Breast epithelium (tissue), 4 donors: ENCODE measurements at regions not wholly inside any gene's neighbourhood (a gene's known extent, or its start where the extent isn't known, plus 50 kb on each side); places are given as distances from the start of the nearest gene placed in this dataset.

ENCODE experiments used
- DNase-seq, 2 donors: peaks; one replicate each; pipeline ENCODE4 v3.0.0-alpha.2; 2019; ENCODE audit warnings: low spot score in 2 of 2
- H3K27ac ChIP-seq, 2 donors: fragments of 200-600 bp; sonication (generic) in 1 of 2; one replicate each; pipeline ENCODE4 v1.5.1; 2016 to 2019; ENCODE audit warnings: mild to moderate bottlenecking in 1 of 2
- H3K27me3 ChIP-seq, 2 donors: fragments of 200-600 bp; sonication (generic) in 1 of 2; one replicate each; pipeline versions ENCODE4 v1.5.1 to v1.6.0; 2017 to 2019; ENCODE audit warnings: control low read depth in 1 of 2, mild to moderate bottlenecking in 1 of 2
- H3K36me3 ChIP-seq: fragments of 200-600 bp; one replicate; pipeline ENCODE4 v1.5.1; 2019
- H3K4me1 ChIP-seq, 2 donors: fragments of 200-600 bp; sonication (generic); one replicate each; pipeline ENCODE4 v1.5.1; 2016 to 2019; ENCODE audit warnings: control low read depth in 1 of 2
- H3K4me3 ChIP-seq, 3 donors: fragments of 200-600 bp; sonication (generic); 1 replicate in 2 of 3; 2 replicates in 1 of 3; pipeline ENCODE4 v1.5.1; 2016 to 2019; ENCODE audit warnings: mild to moderate bottlenecking in 3 of 3, moderate library complexity in 2 of 3
- H3K9me3 ChIP-seq, 2 donors: fragments of 200-600 bp; sonication (generic) in 1 of 2; one replicate each; pipeline ENCODE4 v1.5.1; 2016 to 2019; ENCODE audit warnings: control low read depth in 1 of 2
- CTCF ChIP-seq, 3 donors: fragments of 450-650 bp; IDR thresholded peaks; one replicate each; pipeline ENCODE4 v1.5.1; 2016 to 2017; ENCODE audit warnings: antibody characterized with exemption in 3 of 3, mild to moderate bottlenecking in 3 of 3, moderate library complexity in 3 of 3
- POLR2A ChIP-seq: fragments of 450-650 bp; IDR thresholded peaks from one replicate; pipeline ENCODE4 v1.6.1; 2016; ENCODE audit warnings: antibody characterized with exemption, mild to moderate bottlenecking, moderate library complexity
- POLR2AphosphoS5 ChIP-seq, 3 donors: sonication (generic); formaldehyde crosslinking; IDR thresholded peaks; one replicate each; pipeline ENCODE4 v1.6.1; 2017; ENCODE audit warnings: antibody characterized with exemption in 3 of 3
- intact Hi-C: fragments of 100-400 bp; cut with DNase I; formaldehyde crosslinking; loops from one replicate; pipeline ENCODE4 v1.15.1; 2023; ENCODE audit warnings: low total_unique reads

GRCh38 chr5:26727916-26728315 is 310.5 kb downstream of the CDH9 start:
- TF ChIP-seq POLR2A (no peak), CTCF (IDR thresholded peaks at IDR 0.05) (no peak), POLR2AphosphoS5 (IDR thresholded peaks at IDR 0.05) (no peak)
- Histone ChIP-seq H3K27ac (no peak overlapping the region), H3K36me3 (no peaks in the 10 kb centered on the region), H3K4me1 (no peaks in the 10 kb centered on the region), H3K27me3 (no peaks in the 10 kb centered on the region), H3K4me3 (no peak overlapping the region), H3K9me3 (peaks cover 0 to 8% of the 10 kb centered on the region in 2 donors)
- intact Hi-C loops = no loop called here
- DNase-seq = no peak

- Histone ChIP-seq H3K4me3 (no peak overlapping the region), H3K36me3 (no peaks in the 10 kb centered on the region), H3K27ac (no peak overlapping the region), H3K9me3 (no peaks in the 10 kb centered on the region), H3K27me3 (no peaks in the 10 kb centered on the region), H3K4me1 (no peaks in the 10 kb centered on the region)
- no peak for DNase-seq
- TF ChIP-seq POLR2AphosphoS5 (IDR thresholded peaks at IDR 0.05) = no peak
- no peak for TF ChIP-seq POLR2A
- no peak for TF ChIP-seq CTCF (IDR thresholded peaks at IDR 0.05)
- intact Hi-C loops = no loop called here
Measured at GRCh38 chr5:26719803-26720202, 318.6 kb downstream of the CDH9 start.

GRCh38 chr5:26700759-26701384 is 337.5 kb downstream of the CDH9 start:
- no peaks in the 10 kb centered on the region for H3K4me1 ChIP-seq
- TF ChIP-seq CTCF (IDR thresholded peaks at IDR 0.05) = no peak
- no peak for TF ChIP-seq POLR2AphosphoS5 (IDR thresholded peaks at IDR 0.05)
- TF ChIP-seq POLR2A = no peak
- H3K27me3 ChIP-seq = no peaks in the 10 kb centered on the region
- no peak overlapping the region for H3K4me3 ChIP-seq
- no peaks in the 10 kb centered on the region for H3K36me3 ChIP-seq
- no peak for DNase-seq
- peaks cover 0 to 4% of the 10 kb centered on the region in 2 donors for H3K9me3 ChIP-seq
- no peak overlapping the region for H3K27ac ChIP-seq
- intact Hi-C loops = no loop called here

GRCh38 chr5:26692952-26693351 is 345.4 kb downstream of the CDH9 start:
- no peak overlapping the region for H3K27ac ChIP-seq
- no peaks in the 10 kb centered on the region for H3K9me3 ChIP-seq
- H3K36me3 ChIP-seq = no peaks in the 10 kb centered on the region
- no peak overlapping the region for H3K4me3 ChIP-seq
- no peaks in the 10 kb centered on the region for H3K27me3 ChIP-seq
- DNase-seq = no peak
- TF ChIP-seq CTCF (IDR thresholded peaks at IDR 0.05) = no peak
- TF ChIP-seq POLR2AphosphoS5 (IDR thresholded peaks at IDR 0.05) = no peak
- no peak for TF ChIP-seq POLR2A
- H3K4me1 ChIP-seq = no peaks in the 10 kb centered on the region
- intact Hi-C loops = no loop called here

- TF ChIP-seq POLR2AphosphoS5 (IDR thresholded peaks at IDR 0.05) (no peak), CTCF (IDR thresholded peaks at IDR 0.05) (no peak), POLR2A (no peak)
- H3K27me3 ChIP-seq = no peaks in the 10 kb centered on the region
- DNase-seq = no peak
Measured at GRCh38 chr5:26691486-26691885, 346.9 kb downstream of the CDH9 start.

More at GRCh38 chr5:26691486-26691885, 346.9 kb downstream of the CDH9 start:
- H3K4me3 ChIP-seq = no peak overlapping the region
- no peaks in the 10 kb centered on the region for H3K36me3 ChIP-seq
- intact Hi-C loops = no loop called here
- no peak overlapping the region for H3K27ac ChIP-seq
- no peaks in the 10 kb centered on the region for H3K9me3 ChIP-seq
- no peaks in the 10 kb centered on the region for H3K4me1 ChIP-seq
